Mammary epithelial cell (primary cell): ENCODE measurements at regions not wholly inside any gene's neighbourhood (a gene's known extent, or its start where the extent isn't known, plus 50 kb on each side); places are given as distances from the start of the nearest gene placed in this dataset.

ENCODE experiments used
- EZH2 ChIP-seq: IDR thresholded peaks from 2 replicates; pipeline ENCODE4 v1.6.1; 2012; ENCODE audit warnings: low read length, inconsistent platforms, borderline replicate concordance
- TF ChIP-seq, protein P1 (sequence below), 2 donors: IDR thresholded peaks in 1 of 2; conservative IDR thresholded peaks in 1 of 2; 2 replicates each; pipeline ENCODE4 v1.5.1; 2011 to 2012; ENCODE audit warnings: inconsistent platforms in 2 of 2, low read length in 2 of 2, mild to moderate bottlenecking in 2 of 2, control low read depth in 1 of 2, low read depth in 1 of 2; ENCODE audit not compliant: insufficient read depth in 1 of 2; ENCODE audit errors: extremely low read depth in 1 of 2

DNA sequence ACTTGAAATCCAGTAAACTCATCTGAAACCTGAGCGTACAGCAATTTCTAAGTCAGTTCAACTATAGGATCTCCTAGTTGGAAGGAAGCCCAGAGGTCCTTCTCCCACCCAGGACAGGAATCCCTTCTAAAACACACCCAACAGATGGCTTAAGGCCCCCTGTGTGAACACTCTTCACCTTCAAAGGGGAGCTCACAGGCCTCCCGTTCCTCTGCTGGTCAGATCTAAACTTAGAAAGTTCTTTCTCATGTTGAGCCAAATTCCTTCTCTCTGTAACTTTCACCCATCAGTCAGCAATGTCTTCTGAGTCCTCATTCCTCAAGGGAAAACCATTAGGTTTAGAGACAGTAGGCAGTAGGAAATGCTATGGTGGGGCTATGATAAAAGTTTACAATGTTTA lies 355.2 kb downstream of the PCNX1 start:
- TF ChIP-seq, protein P1, sequence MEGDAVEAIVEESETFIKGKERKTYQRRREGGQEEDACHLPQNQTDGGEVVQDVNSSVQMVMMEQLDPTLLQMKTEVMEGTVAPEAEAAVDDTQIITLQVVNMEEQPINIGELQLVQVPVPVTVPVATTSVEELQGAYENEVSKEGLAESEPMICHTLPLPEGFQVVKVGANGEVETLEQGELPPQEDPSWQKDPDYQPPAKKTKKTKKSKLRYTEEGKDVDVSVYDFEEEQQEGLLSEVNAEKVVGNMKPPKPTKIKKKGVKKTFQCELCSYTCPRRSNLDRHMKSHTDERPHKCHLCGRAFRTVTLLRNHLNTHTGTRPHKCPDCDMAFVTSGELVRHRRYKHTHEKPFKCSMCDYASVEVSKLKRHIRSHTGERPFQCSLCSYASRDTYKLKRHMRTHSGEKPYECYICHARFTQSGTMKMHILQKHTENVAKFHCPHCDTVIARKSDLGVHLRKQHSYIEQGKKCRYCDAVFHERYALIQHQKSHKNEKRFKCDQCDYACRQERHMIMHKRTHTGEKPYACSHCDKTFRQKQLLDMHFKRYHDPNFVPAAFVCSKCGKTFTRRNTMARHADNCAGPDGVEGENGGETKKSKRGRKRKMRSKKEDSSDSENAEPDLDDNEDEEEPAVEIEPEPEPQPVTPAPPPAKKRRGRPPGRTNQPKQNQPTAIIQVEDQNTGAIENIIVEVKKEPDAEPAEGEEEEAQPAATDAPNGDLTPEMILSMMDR (conservative IDR thresholded peaks at IDR 0.05 in 1 of 2, IDR thresholded peaks at IDR 0.05 in 1 of 2; ENCODE audit: extremely low read depth in 1 of 2, insufficient read depth in 1 of 2, low read depth in 1 of 2, low read length in 2 of 2): no peak
- no peak for TF ChIP-seq EZH2
